HG03442 (cell line): ENCODE measurements at regions not wholly inside any gene's neighbourhood (a gene's known extent, or its start where the extent isn't known, plus 50 kb on each side); places are given as distances from the start of the nearest gene placed in this dataset.

ENCODE experiments used
- ATAC-seq: cut with Tn5 transposase; IDR thresholded peaks from one replicate; pipeline ENCODE4 v1.9.1; 2021; ENCODE audit warnings: mild to moderate bottlenecking, moderate library complexity; ENCODE audit not compliant: unreplicated experiment

- ATAC-seq, result no peak
Observed at GRCh38 chr13:52975969-52976368, 52.6 kb upstream of the OLFM4 start.

GRCh38 chr13:52975161-52975560 lies 53.5 kb upstream of the OLFM4 start:
- no peak for ATAC-seq

- no peak for ATAC-seq
Observed at GRCh38 chr13:52974711-52975110, 53.9 kb upstream of the OLFM4 start.

- ATAC-seq, result no peak
Observed at GRCh38 chr13:52969373-52969772, 59.2 kb upstream of the OLFM4 start.

- peak; percentile 100 for ATAC-seq
Observed at GRCh38 chr13:52968074-52968700, 60.4 kb upstream of the OLFM4 start.

- no peak for ATAC-seq
Observed at GRCh38 chr13:52961987-52962386, 66.6 kb upstream of the OLFM4 start.

- ATAC-seq, result no peak
Observed at GRCh38 chr13:52961256-52961910, 67.2 kb upstream of the OLFM4 start.

GRCh38 chr13:52955472-52955874 lies 73.1 kb upstream of the OLFM4 start:
- ATAC-seq, result no peak

GRCh38 chr13:52954838-52955237 lies 73.8 kb upstream of the OLFM4 start:
- no peak for ATAC-seq

GRCh38 chr13:52950436-52950956 lies 78.1 kb upstream of the OLFM4 start:
- ATAC-seq, result no peak

- ATAC-seq, result no peak
Observed at GRCh38 chr13:52949742-52950141, 78.9 kb upstream of the OLFM4 start.

GRCh38 chr13:52949044-52949443 lies 79.6 kb upstream of the OLFM4 start:
- no peak for ATAC-seq

- no peak for ATAC-seq
Observed at GRCh38 chr13:52947921-52948373, 80.7 kb upstream of the OLFM4 start.

- ATAC-seq, result no peak
Observed at GRCh38 chr13:52945348-52945747, 83.3 kb upstream of the OLFM4 start.

- ATAC-seq, result no peak
Observed at GRCh38 chr13:52944697-52945096, 83.9 kb upstream of the OLFM4 start.

GRCh38 chr13:52938065-52938464 lies 89.6 kb upstream of the PCDH8 start:
- no peak for ATAC-seq

- no peak for ATAC-seq
Observed at GRCh38 chr13:52936806-52937205, 88.4 kb upstream of the PCDH8 start.

GRCh38 chr13:52934258-52934657 lies 85.8 kb upstream of the PCDH8 start:
- no peak for ATAC-seq

GRCh38 chr13:52933547-52934210 lies 85.2 kb upstream of the PCDH8 start:
- ATAC-seq, result no peak

- no peak for ATAC-seq
Observed at GRCh38 chr13:52933099-52933498, 84.7 kb upstream of the PCDH8 start.

- no peak for ATAC-seq
Observed at GRCh38 chr13:52932649-52933048, 84.2 kb upstream of the PCDH8 start.
